ENCODE measurements at regions not wholly inside any gene's neighbourhood (a gene's known extent, or its start where the extent isn't known, plus 50 kb on each side); places are given as distances from the start of the nearest gene placed in this dataset.

- TF ChIP-seq EZH2 (IDR thresholded peaks at IDR 0.05) (no peak), POLR2AphosphoS5 (IDR thresholded peaks at IDR 0.05; ENCODE audit: borderline replicate concordance, low read depth, low read length) (no peak)
These were observed 63.7 kb downstream of the ARL4C start for GRCh38 chr2:234433201-234433600.
